Activated CD4-positive, CD25-positive, alpha-beta regulatory T cell treated with anti-CD3 and anti-CD28 coated beads, Interleukin-2, amount 50 U/mL, for 16 hours (primary cell): ENCODE measurements at regions not wholly inside any gene's neighbourhood (a gene's known extent, or its start where the extent isn't known, plus 50 kb on each side); places are given as distances from the start of the nearest gene placed in this dataset.
"Not testable (repeated sequence)": the region's sequence is repeated elsewhere in the genome, so short reads cannot be mapped to it uniquely, and the experiment has no call there.

Source experiments
- DNase-seq: peaks from one replicate; pipeline ENCODE4 v3.0.0-alpha.2; 2020; ENCODE audit warnings: low read depth, low spot score

GRCh38 chr6:27678469-27678868 lies 205.6 kb upstream of the ZNF184 start:
- DNase-seq: no peak

DNA sequence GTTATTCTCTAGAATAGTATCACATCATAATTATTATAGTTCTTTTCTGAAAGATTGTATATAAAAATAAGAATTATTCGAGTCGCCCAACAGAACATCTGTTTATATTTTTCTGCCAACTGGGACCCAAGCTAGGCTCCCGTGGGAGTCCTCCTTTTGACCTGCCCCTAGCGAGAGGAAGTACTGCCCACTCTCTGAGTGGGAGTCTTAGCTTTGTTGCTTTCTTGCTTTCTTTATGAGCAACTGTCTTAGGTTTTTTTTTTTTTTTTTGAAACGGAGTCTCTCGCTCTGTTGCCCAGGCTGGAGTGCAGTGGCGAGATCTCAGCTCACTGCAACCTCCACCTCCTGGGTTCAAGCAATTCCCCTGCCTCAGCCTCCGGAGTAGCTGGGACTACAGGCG lies 202.0 kb upstream of the ZNF184 start:
- no peak for DNase-seq

DNA sequence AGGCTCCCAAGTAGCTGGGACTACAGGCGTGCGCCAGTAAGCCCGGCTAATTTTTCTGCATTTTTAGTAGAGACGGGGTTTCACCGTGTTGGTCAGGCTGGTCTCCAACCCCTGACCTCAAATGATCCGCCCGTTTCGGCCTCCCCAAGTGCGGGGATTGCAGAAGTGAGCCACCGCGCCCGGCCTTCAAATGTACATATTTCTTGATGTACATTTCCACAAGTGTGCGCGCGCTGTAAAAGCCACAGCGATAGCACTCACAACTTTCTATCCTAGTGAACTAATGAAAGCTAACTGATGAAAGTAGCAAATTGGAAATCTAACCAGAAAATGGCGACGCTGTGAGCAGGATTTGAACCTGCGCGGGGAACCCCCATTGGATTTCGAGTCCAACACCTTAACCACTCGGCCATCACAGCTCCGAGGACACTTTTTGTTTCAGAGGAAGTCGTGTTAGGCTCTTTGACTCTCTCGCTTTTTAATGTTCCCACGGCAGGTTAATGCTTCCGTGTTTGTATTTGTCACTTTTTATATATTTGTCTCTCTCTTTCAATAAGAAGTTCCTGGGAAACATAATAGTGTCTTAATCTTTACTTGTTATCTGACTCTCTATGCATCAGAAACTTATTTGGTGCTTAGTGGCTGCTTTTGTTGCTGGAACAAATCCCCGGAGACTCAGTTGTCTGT lies 199.4 kb upstream of the ZNF184 start:
- DNase-seq: no peak

GRCh38 chr6:27669624-27670301 lies 196.9 kb upstream of the ZNF184 start:
- DNase-seq: no peak

DNA sequence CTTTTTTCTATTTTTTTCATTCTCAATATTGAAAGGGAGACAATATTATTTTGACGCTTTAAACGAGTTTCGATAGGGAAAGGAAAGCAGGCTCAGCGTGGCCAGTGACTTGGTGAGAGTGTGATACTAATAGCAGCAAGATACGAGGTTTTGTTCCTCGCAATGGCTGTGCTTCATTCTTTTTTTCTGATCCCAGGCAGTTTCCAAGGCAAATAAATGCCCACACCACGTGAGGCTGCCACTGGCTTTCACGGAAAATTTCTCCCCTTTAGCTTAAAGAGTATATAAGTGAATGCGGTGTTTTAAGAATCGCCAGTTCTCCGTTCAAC lies 196.4 kb upstream of the ZNF184 start:
- DNase-seq: no peak

DNA sequence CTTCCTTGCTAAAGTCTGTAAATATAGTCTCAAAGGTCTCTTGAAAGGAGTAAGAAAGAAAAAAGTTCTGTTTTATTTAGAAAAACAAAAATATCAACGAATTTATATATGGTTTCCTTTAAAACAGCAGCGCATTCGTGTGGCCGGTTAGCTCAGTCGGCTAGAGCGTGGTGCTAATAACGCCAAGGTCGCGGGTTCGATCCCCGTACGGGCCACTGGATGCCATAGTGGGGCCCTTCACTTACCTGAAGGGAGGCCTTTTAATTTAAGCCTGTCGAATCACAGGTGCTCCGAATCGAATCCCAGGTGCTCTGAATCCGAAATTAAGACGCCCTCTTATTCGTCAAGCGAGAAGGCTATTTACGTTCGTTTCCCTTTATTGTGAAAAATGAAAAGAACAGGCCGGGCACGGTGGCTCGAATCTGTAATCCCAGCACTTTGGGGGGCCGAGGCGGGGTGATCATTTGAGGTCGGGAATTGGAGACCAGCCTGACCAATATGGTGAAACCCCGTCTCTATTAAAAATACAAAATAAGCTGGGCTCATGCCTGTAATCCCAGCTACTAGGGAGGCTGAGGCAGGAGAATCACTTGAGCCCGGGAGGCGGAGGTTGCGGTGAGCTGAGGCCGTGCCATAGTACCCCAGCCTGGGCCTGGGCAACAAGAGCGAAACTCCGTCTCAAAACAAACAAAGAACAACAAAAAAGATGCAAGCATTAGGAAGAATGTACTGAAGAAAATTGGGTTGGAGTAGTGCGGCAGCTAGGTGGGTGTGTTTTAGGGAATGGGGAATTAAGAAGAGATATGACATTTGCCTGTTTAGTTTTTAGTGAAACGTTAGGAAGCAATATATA lies 195.8 kb upstream of the ZNF184 start:
- DNase-seq: no peak

GRCh38 chr6:27667657-27668441 lies 194.9 kb upstream of the ZNF184 start:
- no peak for DNase-seq

GRCh38 chr6:27667016-27667656 lies 194.2 kb upstream of the ZNF184 start:
- no peak for DNase-seq

- no peak for DNase-seq
Observed at GRCh38 chr6:27662769-27663168, 189.9 kb upstream of the ZNF184 start.

DNA sequence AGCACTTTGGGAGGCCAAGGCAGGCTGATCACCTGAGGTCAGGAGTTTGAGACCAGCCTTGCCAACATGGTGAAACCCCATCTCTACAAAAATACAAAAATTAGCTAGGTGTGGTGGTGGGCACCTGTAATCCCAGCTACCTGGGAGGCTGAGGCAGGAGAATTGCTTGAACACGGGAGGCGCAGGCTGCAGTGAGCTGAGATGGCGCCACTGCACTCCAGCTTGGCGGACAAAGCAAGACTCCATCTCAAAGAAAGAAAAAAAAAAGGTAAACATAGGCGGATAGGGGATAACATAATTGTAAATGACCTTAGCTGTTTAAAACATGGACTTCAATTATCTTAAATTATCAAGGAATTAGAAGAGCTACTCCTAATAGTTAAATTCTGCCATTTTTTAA lies 189.3 kb upstream of the ZNF184 start:
- not testable (repeated sequence) for DNase-seq

DNA sequence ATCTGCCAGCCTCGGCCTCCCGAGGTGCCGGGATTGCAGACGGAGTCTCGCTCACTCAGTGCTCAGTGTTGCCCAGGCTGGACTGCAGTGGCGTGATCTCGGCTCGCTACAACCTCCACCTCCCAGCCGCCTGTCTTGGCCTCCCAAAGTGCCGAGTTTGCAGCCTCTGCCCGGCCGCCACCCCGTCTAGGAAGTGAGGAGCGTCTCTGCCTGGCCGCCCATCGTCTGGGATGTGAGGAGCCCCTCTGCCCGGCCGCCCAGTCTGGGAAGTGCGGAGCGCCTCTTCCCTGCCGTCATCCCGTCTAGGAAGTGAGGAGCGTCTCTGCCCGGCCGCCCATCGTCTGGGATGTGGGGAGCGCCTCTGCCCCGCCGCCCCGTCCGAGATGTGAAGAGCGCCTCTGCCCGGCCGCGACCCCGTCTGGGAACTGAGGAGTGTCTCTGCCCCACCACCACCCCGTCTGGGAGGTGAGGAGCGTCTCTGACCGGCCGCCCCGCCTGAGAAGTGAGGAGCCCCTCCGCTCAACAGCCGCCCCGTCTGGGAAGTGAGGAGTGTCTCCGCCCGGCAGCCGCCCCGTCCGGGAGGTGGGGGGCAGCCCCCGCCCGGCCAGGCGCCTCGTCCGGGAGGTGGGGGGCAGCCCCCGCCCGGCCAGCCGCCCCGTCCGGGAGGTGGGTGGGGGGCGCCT lies 180.4 kb upstream of the ZNF184 start:
- DNase-seq: not testable (repeated sequence)

GRCh38 chr6:27651371-27651732 lies 178.4 kb upstream of the ZNF184 start:
- DNase-seq: no peak

- no peak for DNase-seq
Observed at GRCh38 chr6:27650620-27651370, 177.9 kb upstream of the ZNF184 start.

DNA sequence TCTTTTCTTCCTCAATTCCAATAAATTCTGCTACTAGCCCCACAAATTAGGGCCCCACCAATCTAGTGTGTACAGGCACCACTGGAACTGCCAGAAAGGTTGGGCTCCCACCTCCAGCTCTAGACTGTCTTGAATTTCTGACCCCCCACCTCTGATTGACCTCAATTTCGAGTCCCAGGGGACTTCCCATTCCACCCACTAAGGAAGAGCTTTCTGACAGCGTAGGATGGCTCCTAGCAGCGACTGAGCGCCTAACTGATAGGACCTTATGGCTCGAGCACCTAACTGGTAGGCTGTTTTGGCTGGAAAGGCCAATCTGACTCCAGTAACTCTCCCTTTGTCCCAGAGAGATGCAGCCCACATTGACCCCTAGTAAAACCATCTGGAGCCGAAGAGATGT lies 171.6 kb upstream of the ZNF184 start:
- no peak for DNase-seq

- DNase-seq: no peak
Observed at GRCh38 chr6:27642744-27643456, 170.0 kb upstream of the ZNF184 start.

- not testable (repeated sequence) for DNase-seq
Observed at GRCh38 chr6:27635886-27636285, 163.0 kb upstream of the ZNF184 start.

GRCh38 chr6:27633221-27633688 lies 160.3 kb upstream of the ZNF184 start:
- not testable (repeated sequence) for DNase-seq

DNA sequence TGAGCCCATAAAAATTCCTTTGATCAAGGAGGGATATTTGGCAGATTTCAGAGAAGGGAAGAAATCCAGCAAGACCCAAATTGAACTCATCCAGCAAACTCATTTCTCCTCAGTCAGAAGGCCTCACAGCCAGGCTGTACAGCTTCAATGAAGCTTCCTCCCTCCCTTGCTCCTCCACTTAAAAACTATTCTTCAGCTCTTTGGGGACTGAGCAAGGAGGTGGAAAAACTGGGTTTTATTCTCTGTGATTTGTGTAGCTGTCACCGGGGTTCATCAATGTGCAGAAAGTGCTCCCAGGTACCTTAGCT lies 158.7 kb upstream of the ZNF184 start:
- no peak for DNase-seq
